NCI-H69 (cell line): ENCODE measurements at regions not wholly inside any gene's neighbourhood (a gene's known extent, or its start where the extent isn't known, plus 50 kb on each side); places are given as distances from the start of the nearest gene placed in this dataset.
"Not testable (repeated sequence)": the region's sequence is repeated elsewhere in the genome, so short reads cannot be mapped to it uniquely, and the experiment has no call there.

ENCODE experiments used
- DNase-seq: peaks from one replicate; lab custom pipeline; 2025; lab: John Stamatoyannopoulos, UW

- DNase-seq: peak; percentile 23
These were observed 642.0 kb downstream of the SLC6A15 start for GRCh38 chr12:84270470-84271140.

- peak; percentile 88 for DNase-seq
These were observed 664.7 kb downstream of the SLC6A15 start for GRCh38 chr12:84247931-84248330.

GRCh38 chr12:84243686-84244085, 668.9 kb downstream of the SLC6A15 start:
- no peak for DNase-seq

GRCh38 chr12:84222841-84223240, 689.8 kb downstream of the SLC6A15 start:
- DNase-seq: no peak

- no peak for DNase-seq
These were observed 694.2 kb downstream of the SLC6A15 start for GRCh38 chr12:84218406-84218805.

- peak; percentile 76 for DNase-seq
These were observed 710.6 kb downstream of the SLC6A15 start for GRCh38 chr12:84201976-84202375.

GRCh38 chr12:84198294-84198946, 714.2 kb downstream of the SLC6A15 start:
- peak; percentile 25 for DNase-seq

- DNase-seq: no peak
These were observed 720.8 kb downstream of the SLC6A15 start for GRCh38 chr12:84191779-84192178.

GRCh38 chr12:84186433-84186832, 726.2 kb downstream of the SLC6A15 start:
- DNase-seq: no peak

GRCh38 chr12:84183576-84183975, 729.0 kb downstream of the SLC6A15 start:
- DNase-seq: no peak

GRCh38 chr12:84174115-84174514, 738.5 kb downstream of the SLC6A15 start:
- DNase-seq: no peak

- no peak for DNase-seq
These were observed 739.7 kb downstream of the SLC6A15 start for GRCh38 chr12:84172823-84173424.

GRCh38 chr12:84166812-84167211, 745.8 kb downstream of the SLC6A15 start:
- peak; percentile 60 for DNase-seq

GRCh38 chr12:84165998-84166571, 746.5 kb downstream of the SLC6A15 start:
- peak; percentile 18 for DNase-seq

- no peak for DNase-seq
These were observed 751.3 kb downstream of the SLC6A15 start for GRCh38 chr12:84161296-84161695.

GRCh38 chr12:84159260-84159659, 753.3 kb downstream of the SLC6A15 start:
- no peak for DNase-seq

- DNase-seq: no peak
These were observed 755.4 kb downstream of the SLC6A15 start for GRCh38 chr12:84157170-84157569.

GRCh38 chr12:84154991-84155930, 757.3 kb downstream of the SLC6A15 start:
- DNase-seq: not testable (repeated sequence)

- DNase-seq: not testable (repeated sequence)
These were observed 758.1 kb downstream of the SLC6A15 start for GRCh38 chr12:84154439-84154990.

- no peak for DNase-seq
These were observed 762.4 kb downstream of the SLC6A15 start for GRCh38 chr12:84150201-84150600.

GRCh38 chr12:84148335-84148734, 764.3 kb downstream of the SLC6A15 start:
- DNase-seq: no peak
